Neuronal stem cell (in vitro differentiated cells): ENCODE measurements at regions not wholly inside any gene's neighbourhood (a gene's known extent, or its start where the extent isn't known, plus 50 kb on each side); places are given as distances from the start of the nearest gene placed in this dataset.

Experiments
- DNase-seq: peaks from one replicate; pipeline ENCODE4 v3.0.0-alpha.2; 2013; ENCODE audit warnings: low spot score
- H2AFZ ChIP-seq: one replicate; pipeline ENCODE4 v1.6.1; 2013; ENCODE audit warnings: mild to moderate bottlenecking, low read length, inconsistent platforms
- H2AK5ac ChIP-seq: 2 replicates; pipeline ENCODE4 v1.6.1; 2013; ENCODE audit warnings: low read depth, mild to moderate bottlenecking, inconsistent platforms, low read length, moderate library complexity, mixed read lengths
- H2BK120ac ChIP-seq: 2 replicates; pipeline ENCODE4 v1.6.1; 2013; ENCODE audit warnings: low read depth, mild to moderate bottlenecking, inconsistent platforms, low read length, moderate library complexity, mixed read lengths
- H2BK12ac ChIP-seq: one replicate; pipeline ENCODE4 v1.6.1; 2013; ENCODE audit warnings: low read length, inconsistent platforms
- H2BK15ac ChIP-seq: 2 replicates; pipeline ENCODE4 v1.6.1; 2013; ENCODE audit warnings: mild to moderate bottlenecking, low read length, inconsistent platforms, mixed read lengths
- H2BK5ac ChIP-seq: one replicate; pipeline ENCODE4 v1.6.1; 2013; ENCODE audit warnings: inconsistent platforms, mild to moderate bottlenecking, low read length, moderate library complexity
- H3K14ac ChIP-seq: one replicate; pipeline ENCODE4 v1.6.1; 2013; ENCODE audit warnings: low read length, inconsistent platforms
- H3K18ac ChIP-seq: 2 replicates; pipeline ENCODE4 v1.6.1; 2013; ENCODE audit warnings: low read length, inconsistent platforms
- H3K23ac ChIP-seq: 2 replicates; pipeline ENCODE4 v1.6.1; 2013; ENCODE audit warnings: low read depth, mild to moderate bottlenecking, mixed read lengths, low read length, inconsistent platforms; ENCODE audit not compliant: poor library complexity
- H3K27ac ChIP-seq: replicated peaks from 3 replicates; pipeline ENCODE4 v1.5.1; 2013; ENCODE audit warnings: low read length, inconsistent platforms
- H3K27me3 ChIP-seq, 3 experiments: 2 replicates each; pipeline ENCODE4 v1.6.1; 2013; ENCODE audit warnings: low read length in 3 of 3, mild to moderate bottlenecking in 2 of 3, inconsistent platforms in 1 of 3, low read depth in 1 of 3, mixed read lengths in 1 of 3, moderate library complexity in 1 of 3; ENCODE audit not compliant: control insufficient read depth in 3 of 3, insufficient read depth in 3 of 3
- H3K36me3 ChIP-seq, 2 donors: replicated peaks in 1 of 2; 2 replicates each; pipeline ENCODE4 v1.6.1; 2013; ENCODE audit warnings: low read length in 2 of 2; ENCODE audit not compliant: control insufficient read depth in 2 of 2, insufficient read depth in 2 of 2
- H3K4ac ChIP-seq: 2 replicates; pipeline ENCODE4 v1.6.1; 2013; ENCODE audit warnings: inconsistent platforms, mild to moderate bottlenecking, low read length, moderate library complexity
- H3K4me1 ChIP-seq, 2 donors: 1 replicate in 1 of 2; 2 replicates in 1 of 2; pipeline ENCODE4 v1.6.1; 2013; ENCODE audit warnings: low read length in 2 of 2, low read depth in 1 of 2; ENCODE audit not compliant: control insufficient read depth in 2 of 2, insufficient read depth in 1 of 2
- H3K4me2 ChIP-seq: one replicate; pipeline ENCODE4 v1.6.1; 2013; ENCODE audit warnings: mild to moderate bottlenecking, low read length, inconsistent platforms; ENCODE audit not compliant: insufficient read depth, poor library complexity, severe bottlenecking
- H3K4me3 ChIP-seq, 2 donors: 2 replicates each; pipeline ENCODE4 v1.5.1; 2013; ENCODE audit warnings: low read length in 2 of 2, mild to moderate bottlenecking in 2 of 2, inconsistent platforms in 1 of 2, moderate library complexity in 1 of 2
- H3K79me1 ChIP-seq: one replicate; pipeline ENCODE4 v1.6.1; 2013; ENCODE audit warnings: low read depth, mild to moderate bottlenecking, inconsistent platforms, low read length, moderate library complexity
- H3K9ac ChIP-seq: one replicate; pipeline ENCODE4 v1.6.1; 2013; ENCODE audit warnings: mild to moderate bottlenecking, low read depth, low read length, inconsistent platforms; ENCODE audit not compliant: poor library complexity
- H3K9me3 ChIP-seq, 2 donors: replicated peaks in 1 of 2; 2 replicates each; pipeline versions ENCODE3 to v1.6.1; 2013; ENCODE audit warnings: low read length in 2 of 2, mild to moderate bottlenecking in 2 of 2, inconsistent platforms in 1 of 2, low read depth in 1 of 2, mixed read lengths in 1 of 2, moderate library complexity in 1 of 2; ENCODE audit not compliant: control insufficient read depth in 2 of 2, insufficient read depth in 1 of 2
- H4K8ac ChIP-seq: one replicate; pipeline ENCODE4 v1.6.1; 2013; ENCODE audit warnings: low read depth, mild to moderate bottlenecking, inconsistent platforms, low read length, moderate library complexity
- H4K91ac ChIP-seq: one replicate; pipeline ENCODE4 v1.6.1; 2013; ENCODE audit warnings: low read length, low read depth, mild to moderate bottlenecking, inconsistent platforms; ENCODE audit not compliant: poor library complexity
- WGBS, 2 donors: extraction: QIAGEN DNeasy Blood & Tissue Kit; methylation state at CpG; one replicate each; pipeline ENCODE4 v1.1.7; 2013; ENCODE audit warnings: missing lambda C conversion rate in 2 of 2, mixed read lengths in 1 of 2; ENCODE audit not compliant: insufficient read length in 2 of 2, insufficient replicate concordance in 1 of 2; ENCODE audit errors: extremely low coverage in 2 of 2; 5-methylcytosine and 5-hydroxymethylcytosine counted together

GRCh38 chr2:238654479-238655197 is 193.2 kb upstream of the TWIST2 start:
- Histone ChIP-seq H3K9me3 (no peaks in the 10 kb centered on the region), H2BK15ac (no peak overlapping the region), H3K4me2 (no peak overlapping the region), H2BK12ac (no peak overlapping the region), H2BK5ac (no peak overlapping the region), H3K27ac (no peak overlapping the region), H4K8ac (no peak overlapping the region), H3K36me3 (no peaks in the 10 kb centered on the region), H2AFZ (no peak overlapping the region), H3K23ac (no peak overlapping the region), H4K91ac (no peak overlapping the region), H3K14ac (no peak overlapping the region), H2AK5ac (no peak overlapping the region), H3K27me3 (peaks cover 0 to 4% (median 0%) of the 10 kb centered on the region in 3 experiments), H3K4me3 (no peak overlapping the region), H3K4me1 (peaks cover 0 to 10% of the 10 kb centered on the region in 2 donors), H3K9ac (no peak overlapping the region), H3K79me1 (no peaks in the 10 kb centered on the region), H2BK120ac (no peak overlapping the region), H3K4ac (no peak overlapping the region), H3K18ac (peak overlapping the region; percentile 53)
- no peak for DNase-seq
- no CpG with 5 or more reads among the region's 8 CpGs for WGBS, 2 donors

- H3K9ac ChIP-seq = no peak overlapping the region
- no peak overlapping the region for H2BK15ac ChIP-seq
- H2BK120ac ChIP-seq = no peak overlapping the region
- no peak overlapping the region for H2AK5ac ChIP-seq
- no peak overlapping the region for H2BK5ac ChIP-seq
- no peaks in the 10 kb centered on the region for H3K79me1 ChIP-seq
- H3K9me3 ChIP-seq = no peaks in the 10 kb centered on the region
- WGBS, 2 donors = no CpG with 5 or more reads among the region's 7 CpGs
- H2AFZ ChIP-seq = no peak overlapping the region
- H3K4me3 ChIP-seq = no peak overlapping the region
- no peak overlapping the region for H3K23ac ChIP-seq
- no peak overlapping the region for H2BK12ac ChIP-seq
- H3K27me3 ChIP-seq = peaks cover 0 to 4% (median 0%) of the 10 kb centered on the region in 3 experiments
- peak overlapping the region; percentile 84 for H3K18ac ChIP-seq
- no peak overlapping the region for H3K4me2 ChIP-seq
- no peak overlapping the region for H3K14ac ChIP-seq
- no peak overlapping the region for H4K91ac ChIP-seq
- peaks cover 0 to 10% of the 10 kb centered on the region in 2 donors for H3K4me1 ChIP-seq
- no peak for DNase-seq
- H3K36me3 ChIP-seq = no peaks in the 10 kb centered on the region
- no peak overlapping the region for H4K8ac ChIP-seq
- H3K27ac ChIP-seq = no peak overlapping the region
- no peak overlapping the region for H3K4ac ChIP-seq
These were observed 192.6 kb upstream of the TWIST2 start for GRCh38 chr2:238655198-238655860.

GRCh38 chr2:238655974-238656722 is 191.7 kb upstream of the TWIST2 start:
- no peak for DNase-seq
- no peak overlapping the region for H4K8ac ChIP-seq
- no peaks in the 10 kb centered on the region for H3K36me3 ChIP-seq

More at GRCh38 chr2:238655974-238656722, 191.7 kb upstream of the TWIST2 start:
- Histone ChIP-seq H3K18ac (peak overlapping the region; percentile 84), H3K27ac (no peak overlapping the region), H3K79me1 (no peaks in the 10 kb centered on the region), H3K14ac (no peak overlapping the region), H2BK5ac (no peak overlapping the region), H3K4me1 (peaks cover 0 to 10% of the 10 kb centered on the region in 2 donors), H3K4ac (no peak overlapping the region), H3K9me3 (no peaks in the 10 kb centered on the region), H2AFZ (no peak overlapping the region), H3K23ac (no peak overlapping the region), H2BK15ac (no peak overlapping the region), H2BK12ac (no peak overlapping the region), H3K4me3 (no peak overlapping the region), H3K4me2 (no peak overlapping the region), H3K9ac (no peak overlapping the region), H3K27me3 (peaks cover 0 to 4% (median 0%) of the 10 kb centered on the region in 3 experiments), H2AK5ac (no peak overlapping the region), H2BK120ac (no peak overlapping the region), H4K91ac (no peak overlapping the region)
- no CpG with 5 or more reads among the region's 8 CpGs for WGBS, 2 donors
